ENCODE measurements at regions not wholly inside any gene's neighbourhood (a gene's known extent, or its start where the extent isn't known, plus 50 kb on each side); places are given as distances from the start of the nearest gene placed in this dataset.
"Not testable (repeated sequence)": the region's sequence is repeated elsewhere in the genome, so short reads cannot be mapped to it uniquely, and the experiment has no call there.

DNA sequence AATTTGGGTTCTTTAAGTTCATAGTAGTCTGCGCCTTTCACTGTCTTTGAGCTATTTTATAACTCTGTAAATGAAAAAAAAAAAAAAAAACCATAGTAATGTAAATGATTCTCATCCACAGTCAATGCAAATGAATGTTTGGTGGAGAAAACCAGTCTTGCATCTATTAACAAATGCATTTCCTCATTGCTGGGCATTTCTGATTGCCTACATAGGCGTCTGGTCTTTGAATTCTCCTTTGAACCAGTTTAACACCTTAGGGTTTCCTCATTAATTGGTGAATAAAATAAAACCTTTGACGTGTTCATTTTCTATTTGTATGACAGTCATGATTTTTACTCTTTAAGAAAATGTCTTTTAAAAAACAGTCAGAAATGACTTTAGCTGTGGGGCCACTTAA, 114.8 kb downstream of the C12orf75 start:
- no peak for DNase-seq
- TF ChIP-seq POLR2A (IDR thresholded peaks at IDR 0.05; ENCODE audit: low read length): no peak
- no peak for TF ChIP-seq GATA1 (IDR thresholded peaks at IDR 0.05; ENCODE audit: low read depth, low read length)

DNA sequence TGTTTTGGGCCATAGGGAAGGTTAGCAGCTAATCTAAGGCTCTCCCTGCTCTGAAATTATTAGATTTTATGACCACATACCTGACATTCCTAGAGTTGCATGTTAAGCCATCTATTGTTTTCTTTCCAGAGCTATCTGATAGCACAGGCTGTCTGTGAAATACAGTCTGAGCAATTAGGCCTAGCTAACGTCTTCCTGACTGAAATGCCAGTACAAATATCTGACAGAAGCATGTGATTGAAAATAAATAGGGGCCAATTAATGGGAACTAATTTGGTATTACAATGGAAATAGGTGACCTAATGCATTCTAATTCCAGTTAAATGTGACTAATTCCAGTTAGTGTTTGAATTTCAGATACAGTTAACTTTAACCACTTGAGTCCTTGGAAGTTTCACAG, 115.2 kb downstream of the C12orf75 start:
- no peak for DNase-seq
- TF ChIP-seq POLR2A (IDR thresholded peaks at IDR 0.05; ENCODE audit: low read length) (no peak), GATA1 (IDR thresholded peaks at IDR 0.05; ENCODE audit: low read depth, low read length) (no peak)

DNA sequence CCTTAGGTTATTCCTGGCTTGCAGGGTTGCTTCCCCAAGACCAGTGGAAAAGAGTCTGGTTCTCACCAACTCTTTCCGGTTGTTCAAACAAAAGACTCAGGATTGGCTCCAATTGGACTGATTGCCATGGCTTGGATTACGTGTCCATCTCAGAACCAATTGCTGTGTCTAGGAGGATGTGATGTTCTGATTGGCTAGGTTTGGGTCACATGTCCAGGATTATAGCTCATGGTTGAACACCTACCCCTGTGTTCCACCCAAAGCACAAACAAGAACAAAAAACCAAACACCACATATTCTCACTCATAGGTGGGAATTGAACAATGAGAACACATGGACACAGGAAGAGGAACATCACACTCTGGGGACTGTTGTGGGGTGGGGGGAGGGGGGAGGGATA, 116.0 kb downstream of the C12orf75 start:
- not testable (repeated sequence) for DNase-seq

DNA sequence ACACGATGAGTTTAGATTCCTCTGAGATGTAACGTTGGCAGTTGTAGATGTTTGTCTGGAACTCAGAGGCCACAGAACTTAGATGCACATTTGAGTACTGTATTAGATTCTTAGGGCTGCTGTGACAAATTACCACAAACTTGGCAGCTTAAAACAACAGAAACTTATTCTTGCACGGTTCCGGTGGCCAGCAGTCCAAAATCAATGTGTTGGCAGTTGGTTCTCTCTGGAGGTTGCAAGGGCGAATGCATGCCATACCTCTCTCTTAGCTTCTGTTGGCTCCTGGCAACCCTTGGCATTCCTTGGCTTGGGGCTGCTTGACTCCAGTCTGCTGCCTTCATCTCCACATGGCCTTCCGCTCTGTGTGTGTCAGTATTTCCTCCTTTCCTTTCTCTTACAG, 118.9 kb downstream of the C12orf75 start:
- no peak for TF ChIP-seq GATA1 (IDR thresholded peaks at IDR 0.05; ENCODE audit: low read depth, low read length)
- TF ChIP-seq POLR2A (IDR thresholded peaks at IDR 0.05; ENCODE audit: low read length): no peak
- DNase-seq: no peak

DNA sequence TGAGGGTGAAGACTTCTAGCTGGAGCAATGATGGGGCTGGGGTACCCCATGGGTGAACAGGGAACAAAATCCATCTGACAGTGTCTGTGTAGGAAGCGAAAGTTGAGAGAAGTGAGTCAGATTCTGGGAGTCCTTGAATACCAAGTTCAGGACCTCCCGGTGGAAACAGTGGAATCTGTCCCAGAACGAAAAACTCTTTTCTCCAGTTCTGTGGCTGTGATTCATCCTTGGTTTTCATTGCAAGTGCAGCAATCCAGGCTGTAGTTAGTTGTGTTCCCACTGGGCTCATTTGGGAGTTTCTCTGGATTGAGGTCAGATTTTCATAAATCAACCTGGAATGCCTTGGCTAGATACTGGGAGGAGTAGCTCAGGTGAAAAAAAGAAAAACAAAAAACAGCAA, 120.7 kb downstream of the C12orf75 start:
- DNase-seq: no peak

DNA sequence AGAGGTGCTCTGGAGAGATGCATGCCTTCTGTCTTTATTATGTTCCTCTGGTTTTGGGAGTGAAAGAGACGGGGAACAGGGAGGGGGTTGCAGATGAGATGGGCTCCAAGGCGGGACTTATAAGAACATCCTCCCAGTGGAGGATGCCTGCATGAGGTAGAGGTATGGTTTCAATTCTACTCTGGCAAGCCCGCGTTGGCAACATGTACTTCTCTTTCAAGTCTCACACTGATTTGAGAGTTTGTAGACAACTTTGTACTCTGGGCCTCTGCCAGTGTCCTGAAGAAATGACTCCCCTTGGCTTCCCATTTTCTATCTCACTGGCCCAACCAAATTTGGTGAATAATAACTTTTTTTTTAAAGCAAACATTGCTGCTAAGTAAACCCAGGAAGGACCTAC, 121.3 kb downstream of the C12orf75 start:
- DNase-seq: no peak
- no peak for TF ChIP-seq GATA1 (IDR thresholded peaks at IDR 0.05; ENCODE audit: low read depth, low read length)
- TF ChIP-seq POLR2A (IDR thresholded peaks at IDR 0.05; ENCODE audit: low read length): no peak

More for the DNA sequence above, 120.7 kb downstream of the C12orf75 start:
- TF ChIP-seq POLR2A (IDR thresholded peaks at IDR 0.05; ENCODE audit: low read length): no peak
- TF ChIP-seq GATA1 (IDR thresholded peaks at IDR 0.05; ENCODE audit: low read depth, low read length): no peak

DNA sequence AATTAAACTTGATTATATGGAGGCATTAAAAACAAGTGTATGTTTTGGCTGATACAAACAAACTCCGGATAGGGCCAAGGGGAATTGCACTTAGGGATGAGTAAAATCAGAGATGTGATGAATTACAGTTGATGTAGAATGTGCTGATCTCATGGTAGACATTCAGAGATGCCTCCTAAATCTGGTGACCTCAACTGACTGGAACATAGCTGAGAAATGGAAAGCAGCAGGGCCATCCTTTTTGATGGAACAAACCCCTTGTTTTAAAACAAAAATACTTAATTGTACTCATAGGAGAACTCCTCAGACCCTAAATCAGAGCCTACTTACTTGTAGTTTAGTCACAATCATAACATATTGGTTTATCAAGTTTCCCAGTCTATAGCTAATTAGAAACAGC, 122.8 kb downstream of the C12orf75 start:
- DNase-seq: no peak
- TF ChIP-seq GATA1 (IDR thresholded peaks at IDR 0.05; ENCODE audit: low read depth, low read length) (no peak), POLR2A (IDR thresholded peaks at IDR 0.05; ENCODE audit: low read length) (no peak)

DNA sequence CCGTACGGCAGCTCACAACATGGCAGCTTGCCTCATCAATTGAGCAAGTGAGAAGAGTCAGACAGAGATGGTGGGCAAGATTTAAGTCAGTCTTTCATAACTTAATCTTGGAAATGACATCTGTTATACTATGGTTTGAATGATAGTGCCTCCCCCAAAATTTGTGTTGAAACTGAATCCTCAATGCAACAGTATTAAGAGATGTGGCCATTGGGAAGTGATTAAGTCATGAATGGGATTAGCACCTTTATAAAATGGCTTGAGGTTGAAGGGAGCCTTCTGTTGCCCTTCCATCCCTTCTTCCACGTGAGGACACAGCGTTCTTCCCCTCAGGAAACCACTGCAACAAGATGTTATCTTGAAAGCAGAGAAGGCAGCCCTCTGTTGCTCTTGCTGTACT, 124.2 kb downstream of the C12orf75 start:
- no peak for DNase-seq
- TF ChIP-seq POLR2A (IDR thresholded peaks at IDR 0.05; ENCODE audit: low read length) (no peak), GATA1 (IDR thresholded peaks at IDR 0.05; ENCODE audit: low read depth, low read length) (no peak)

DNA sequence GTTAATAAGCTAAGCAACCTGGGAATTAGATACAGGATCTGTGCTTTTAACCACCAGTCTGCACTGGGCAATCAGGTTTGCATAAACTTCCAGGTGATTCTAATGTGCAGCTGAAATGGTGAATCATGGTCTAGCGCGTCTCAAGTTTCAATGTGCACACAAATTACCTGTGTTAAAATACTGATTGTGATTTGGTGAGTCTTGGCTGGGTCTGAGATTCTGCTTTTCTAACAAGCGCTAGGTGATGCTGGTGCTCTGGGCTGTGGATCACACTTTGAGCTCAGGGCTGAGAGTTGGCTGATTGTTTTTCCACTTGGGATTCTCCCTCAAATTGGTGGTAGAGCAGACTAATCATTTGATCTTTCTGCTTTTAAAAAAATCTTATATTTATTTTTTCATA, 124.8 kb downstream of the C12orf75 start:
- no peak for DNase-seq
- TF ChIP-seq POLR2A (IDR thresholded peaks at IDR 0.05; ENCODE audit: low read length) (no peak), GATA1 (IDR thresholded peaks at IDR 0.05; ENCODE audit: low read depth, low read length) (no peak)

DNA sequence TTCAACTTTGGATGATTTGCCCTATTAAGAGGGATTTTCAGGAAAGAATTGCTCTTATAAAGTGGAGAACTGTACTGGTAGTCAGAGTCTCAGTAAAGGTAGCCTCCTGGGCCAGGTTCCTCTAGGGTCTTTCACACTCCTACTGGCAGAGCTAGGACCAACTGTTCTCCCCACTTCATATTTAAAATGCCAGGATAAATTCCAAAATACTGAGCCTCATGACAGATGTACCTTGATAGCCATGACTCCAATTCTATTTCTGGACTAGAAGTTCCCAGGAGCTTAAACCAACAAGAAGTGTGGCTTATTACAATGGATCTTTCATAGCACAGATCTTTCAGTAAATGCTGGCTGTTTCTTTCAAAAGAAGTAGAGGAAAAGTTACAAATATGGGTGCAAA, 126.5 kb downstream of the C12orf75 start:
- TF ChIP-seq GATA1 (IDR thresholded peaks at IDR 0.05; ENCODE audit: low read depth, low read length) (no peak), POLR2A (IDR thresholded peaks at IDR 0.05; ENCODE audit: low read length) (no peak)
- no peak for DNase-seq

DNA sequence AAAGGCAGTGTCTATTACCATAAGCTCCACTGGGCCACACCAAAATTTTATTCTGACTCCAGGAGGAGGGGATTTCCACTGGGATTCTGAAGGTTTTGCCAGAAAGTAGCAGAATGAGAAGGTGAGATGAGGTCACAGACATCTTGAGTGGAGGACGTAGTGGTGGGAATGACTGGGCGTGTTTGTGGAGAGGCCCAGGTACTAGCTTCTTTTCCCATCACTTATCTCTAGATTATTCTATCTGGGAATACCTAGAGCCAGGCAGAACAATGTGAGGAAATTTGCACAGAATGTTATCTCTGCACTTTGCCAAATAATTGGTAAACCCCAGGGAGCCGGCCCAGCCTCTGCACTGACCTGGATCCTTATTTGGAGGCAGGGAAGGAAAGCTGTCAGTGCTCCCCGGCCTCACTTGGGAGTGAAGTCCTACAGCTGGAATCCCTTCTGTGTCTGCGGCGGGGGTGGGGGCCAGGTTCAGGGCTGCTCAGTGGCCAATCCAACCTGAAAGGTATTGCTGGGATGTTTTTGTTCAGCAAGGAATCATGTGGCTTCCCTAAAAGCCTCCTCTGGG, 129.4 kb downstream of the C12orf75 start:
- TF ChIP-seq POLR2A (IDR thresholded peaks at IDR 0.05; ENCODE audit: low read length): no peak
- no peak for TF ChIP-seq GATA1 (IDR thresholded peaks at IDR 0.05; ENCODE audit: low read depth, low read length)
- no peak for DNase-seq

DNA sequence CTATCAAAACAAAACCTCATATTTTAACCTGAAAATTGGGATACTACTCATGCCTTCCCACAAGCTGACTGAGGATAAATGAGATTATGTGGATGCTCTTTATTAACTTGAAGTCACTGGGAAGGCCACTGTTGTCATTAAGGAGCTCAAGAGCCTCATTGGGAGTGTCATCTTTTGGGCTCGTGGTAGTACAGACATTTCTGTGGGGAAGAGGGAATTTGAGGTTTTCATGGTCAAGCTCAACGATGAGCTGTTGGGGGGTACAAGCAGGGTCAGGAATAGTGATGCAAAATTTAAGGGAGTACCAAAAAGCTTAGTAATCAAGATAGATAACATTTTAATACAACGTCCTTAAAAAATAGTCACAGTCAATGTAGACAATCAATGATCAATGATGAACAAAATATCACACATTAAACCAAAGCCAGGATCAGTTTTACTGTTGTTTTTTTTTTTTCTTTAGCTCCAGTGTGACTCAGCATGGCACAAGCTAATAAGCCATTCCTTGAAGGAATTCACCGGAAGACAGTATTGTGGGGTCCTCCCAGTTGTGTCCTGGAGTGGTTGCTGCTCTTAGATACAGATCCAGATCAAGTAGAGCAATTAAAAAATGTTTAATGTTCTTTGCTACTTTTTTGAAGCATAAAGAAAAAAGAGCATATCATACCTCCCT, 130.9 kb downstream of the C12orf75 start:
- DNase-seq: no peak
- TF ChIP-seq POLR2A (IDR thresholded peaks at IDR 0.05; ENCODE audit: low read length) (no peak), GATA1 (IDR thresholded peaks at IDR 0.05; ENCODE audit: low read depth, low read length) (no peak)

DNA sequence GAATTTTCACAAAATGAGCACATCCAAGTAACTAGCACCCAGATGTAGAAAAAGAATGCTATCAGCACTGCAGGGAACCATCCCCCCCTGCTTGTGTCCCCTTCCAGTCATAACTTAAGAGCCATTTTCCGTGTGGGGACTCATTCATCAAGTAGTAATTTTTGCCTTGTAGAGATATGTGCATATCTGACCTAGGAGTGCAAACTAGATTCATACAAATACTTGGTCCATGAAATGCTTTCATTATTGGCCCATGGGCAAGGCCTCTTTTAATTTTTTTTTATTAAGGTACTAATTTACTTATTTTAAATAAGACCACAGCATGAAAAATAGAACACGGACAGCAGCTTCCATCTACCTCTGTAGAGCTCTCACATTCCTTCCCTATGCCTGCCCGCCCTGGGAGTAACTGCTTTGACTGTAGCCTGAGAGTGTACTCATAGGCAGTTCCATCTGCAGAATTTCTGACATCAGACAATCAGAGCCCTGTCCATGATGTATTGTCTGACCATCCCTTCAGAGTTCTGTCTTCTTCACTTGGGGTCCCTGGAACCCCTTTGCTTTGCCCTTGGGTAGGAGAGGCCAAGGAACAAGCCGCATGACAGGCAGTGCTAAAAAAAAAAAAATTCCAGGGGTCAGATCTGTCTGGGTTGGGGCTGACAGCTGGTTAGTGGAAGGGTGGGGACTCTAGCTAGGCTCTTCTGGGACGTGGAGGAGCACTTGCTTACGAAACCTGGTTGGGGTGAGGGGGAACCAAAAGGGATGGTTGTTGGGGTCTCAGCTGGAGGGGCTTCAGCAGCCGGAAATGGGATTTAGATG, 131.7 kb downstream of the C12orf75 start:
- TF ChIP-seq POLR2A (IDR thresholded peaks at IDR 0.05; ENCODE audit: low read length) (no peak), GATA1 (IDR thresholded peaks at IDR 0.05; ENCODE audit: low read depth, low read length) (no peak)
- DNase-seq: no peak

DNA sequence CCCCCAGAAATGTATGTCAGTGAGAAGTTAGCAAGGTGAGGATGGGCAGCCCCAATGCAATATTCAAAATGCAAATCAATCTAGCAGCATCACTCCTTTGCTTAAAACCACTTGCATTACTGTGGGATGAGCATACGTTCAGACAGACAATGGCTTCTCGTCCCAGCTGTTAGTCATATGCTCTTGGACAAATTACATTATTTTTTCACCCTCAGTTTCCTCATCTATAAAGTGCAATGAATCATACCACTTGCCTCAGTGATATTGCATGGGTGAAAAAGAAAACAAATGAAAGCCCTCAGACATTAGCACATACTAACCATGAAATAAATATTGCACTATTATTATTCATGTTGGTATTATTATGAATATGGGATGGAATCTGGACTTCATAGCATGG, 132.3 kb downstream of the C12orf75 start:
- TF ChIP-seq GATA1 (IDR thresholded peaks at IDR 0.05; ENCODE audit: low read depth, low read length) (no peak), POLR2A (IDR thresholded peaks at IDR 0.05; ENCODE audit: low read length) (no peak)
- DNase-seq: no peak

DNA sequence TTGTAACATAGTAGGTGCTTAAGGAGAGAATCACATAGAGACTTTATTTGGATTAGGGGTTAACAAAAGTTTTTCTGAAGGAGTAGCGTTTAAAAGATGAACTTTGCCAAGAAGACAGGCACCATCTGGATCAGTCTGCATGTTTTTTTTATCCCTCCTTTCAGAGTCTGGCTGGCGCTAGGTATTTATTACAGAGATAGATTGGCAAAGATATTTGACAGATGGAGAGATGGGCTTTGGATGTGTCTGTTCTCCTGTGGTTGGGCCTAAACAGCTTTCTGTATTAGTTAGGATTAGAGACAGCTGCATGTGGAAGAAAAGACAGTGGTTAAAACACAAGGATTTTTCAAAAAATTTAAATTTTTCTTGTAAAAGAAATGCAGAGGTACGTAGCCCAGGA, 133.9 kb downstream of the C12orf75 start:
- TF ChIP-seq GATA1 (IDR thresholded peaks at IDR 0.05; ENCODE audit: low read depth, low read length) (no peak), POLR2A (IDR thresholded peaks at IDR 0.05; ENCODE audit: low read length) (no peak)
- no peak for DNase-seq

Data from erythroblast (primary cell).